Ramos (cell line): ENCODE measurements at regions not wholly inside any gene's neighbourhood (a gene's known extent, or its start where the extent isn't known, plus 50 kb on each side); places are given as distances from the start of the nearest gene placed in this dataset.
"Not testable (repeated sequence)": the region's sequence is repeated elsewhere in the genome, so short reads cannot be mapped to it uniquely, and the experiment has no call there.

Experiments used
- in situ Hi-C: fragments of 300-500 bp; cut with MboI; formaldehyde crosslinking; loops from one replicate; pipeline ENCODE4 v1.14.3; 2022; ENCODE audit warnings: low sequenced_read_pairs; ENCODE audit not compliant: unreplicated experiment

DNA sequence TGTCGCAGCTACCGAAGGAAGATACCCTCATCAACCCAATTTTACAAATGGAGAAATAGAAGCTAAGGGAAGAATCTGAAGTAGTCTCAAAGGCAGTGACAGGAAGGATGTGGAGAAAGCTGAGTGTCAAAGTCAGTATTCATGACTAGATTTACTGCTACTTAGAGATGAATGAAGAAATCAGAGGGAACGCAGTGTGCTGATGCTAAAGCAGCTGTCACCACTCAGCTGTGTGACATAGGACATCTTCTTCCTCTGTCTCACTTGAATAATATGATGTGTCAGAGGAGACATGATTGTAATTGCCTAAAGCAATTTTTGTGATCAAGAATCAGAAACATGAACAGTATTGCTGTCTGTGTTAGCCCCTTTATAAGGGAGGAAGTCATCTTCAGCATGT lies 54.1 kb downstream of the RAB6D start:
- in situ Hi-C loops: loop anchor here (25.0 kb wide), 1 partner anchor 148 kb away; no protein-coding TSS in a partner anchor

DNA sequence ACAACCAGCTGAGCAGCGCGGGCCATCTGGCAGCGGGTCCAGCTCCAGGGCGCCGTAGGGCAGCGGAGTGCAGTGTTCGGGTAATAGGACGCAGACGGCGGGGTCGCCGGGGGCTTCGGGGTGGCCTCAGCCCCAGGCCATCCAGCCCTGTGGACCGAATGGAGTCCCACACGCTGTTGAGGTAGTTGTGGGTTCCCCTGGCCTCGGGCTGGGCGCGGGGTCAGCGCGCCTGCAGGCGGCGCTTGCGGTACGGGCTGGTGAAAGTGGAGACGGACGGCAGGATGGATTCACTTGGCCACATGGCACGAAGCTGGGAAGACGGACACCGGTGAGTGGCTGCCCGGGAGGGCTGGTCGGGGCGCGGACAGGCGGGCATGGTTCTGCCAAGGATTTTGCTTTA lies 63.8 kb downstream of the RAB6D start:
- in situ Hi-C loops: loop anchor here (25.0 kb wide), 1 partner anchor 138 kb away; no protein-coding TSS in a partner anchor

DNA sequence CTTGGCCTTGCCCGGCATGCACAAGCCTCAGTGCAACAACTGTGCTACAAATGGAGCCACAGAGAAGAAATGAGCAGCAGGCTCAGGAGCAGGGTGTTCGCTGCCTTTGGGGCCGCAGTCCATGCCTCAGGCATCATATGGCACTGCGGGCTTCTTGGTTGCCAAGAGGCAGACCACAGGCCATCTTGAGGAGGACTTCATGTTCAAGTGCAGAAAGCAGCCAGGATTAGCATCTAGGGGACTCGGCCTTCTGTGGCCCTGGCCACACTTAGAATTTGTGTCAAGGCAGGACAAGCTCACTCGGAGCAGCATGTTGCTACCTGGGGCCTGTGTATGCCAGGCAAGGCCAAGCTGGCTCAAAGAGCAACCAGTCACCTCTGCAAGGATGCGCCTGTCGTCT lies 68.5 kb downstream of the POTEE start:
- in situ Hi-C loops: not testable (repeated sequence)

DNA sequence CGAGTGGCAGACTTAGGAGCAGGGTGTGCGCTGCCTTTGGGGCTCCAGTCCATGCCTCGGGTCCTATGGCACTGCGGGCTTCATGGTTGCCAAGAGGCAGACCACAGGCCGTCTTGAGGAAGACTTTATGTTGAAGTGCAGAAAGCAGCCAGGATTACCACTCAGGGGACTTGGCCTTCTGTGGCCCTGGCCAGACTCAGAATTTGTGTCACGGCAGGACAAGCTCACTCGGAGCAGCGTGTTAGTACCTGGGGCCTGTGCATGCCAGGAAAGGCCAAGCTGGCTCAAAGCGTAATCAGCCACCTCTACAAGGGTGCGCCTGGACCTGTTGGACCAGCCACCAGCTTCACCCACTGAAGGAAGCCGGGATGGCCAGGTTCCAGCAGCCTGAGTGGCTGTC lies 68.0 kb downstream of the POTEE start:
- in situ Hi-C loops: not testable (repeated sequence)

DNA sequence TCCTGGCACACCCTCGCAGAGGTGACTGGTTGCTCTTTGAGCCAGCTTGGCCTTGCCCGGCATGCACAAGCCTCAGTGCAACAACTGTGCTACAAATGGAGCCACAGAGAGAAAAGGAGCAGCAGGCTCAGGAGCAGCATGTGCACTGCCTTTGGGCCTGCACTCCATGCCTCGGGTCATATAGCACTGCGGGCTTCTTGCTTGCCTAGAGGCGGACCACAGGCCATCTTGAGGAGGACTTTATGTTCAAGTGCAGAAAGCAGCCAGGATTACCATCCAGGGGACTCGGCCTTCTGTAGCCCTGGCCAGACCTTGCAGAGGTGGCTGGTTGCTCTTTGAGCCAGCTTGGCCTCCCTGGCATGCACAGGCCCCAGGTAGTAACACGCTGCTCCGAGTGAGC lies 62.7 kb downstream of the POTEE start:
- in situ Hi-C loops: not testable (repeated sequence)

DNA sequence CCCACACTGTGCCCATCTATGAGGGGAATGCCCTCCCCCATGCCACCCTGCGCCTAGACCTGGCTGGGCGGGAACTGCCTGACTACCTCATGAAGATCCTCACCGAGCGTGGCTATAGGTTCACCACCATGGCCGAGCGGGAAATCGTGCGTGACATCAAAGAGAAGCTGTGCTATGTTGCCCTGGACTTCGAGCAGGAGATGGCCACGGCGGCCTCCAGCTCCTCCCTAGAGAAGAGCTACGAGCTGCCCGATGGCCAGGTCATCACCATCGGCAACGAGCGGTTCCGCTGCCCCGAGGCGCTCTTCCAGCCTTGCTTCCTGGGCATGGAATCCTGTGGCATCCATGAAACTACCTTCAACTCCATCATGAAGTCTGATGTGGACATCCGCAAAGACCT lies 54.7 kb downstream of the POTEE start:
- in situ Hi-C loops: not testable (repeated sequence)
